ENCODE measurements at regions not wholly inside any gene's neighbourhood (a gene's known extent, or its start where the extent isn't known, plus 50 kb on each side); places are given as distances from the start of the nearest gene placed in this dataset.

GRCh38 chr3:174430986-174431385 is 428.1 kb upstream of the NAALADL2 start:
- TF ChIP-seq, protein P1, sequence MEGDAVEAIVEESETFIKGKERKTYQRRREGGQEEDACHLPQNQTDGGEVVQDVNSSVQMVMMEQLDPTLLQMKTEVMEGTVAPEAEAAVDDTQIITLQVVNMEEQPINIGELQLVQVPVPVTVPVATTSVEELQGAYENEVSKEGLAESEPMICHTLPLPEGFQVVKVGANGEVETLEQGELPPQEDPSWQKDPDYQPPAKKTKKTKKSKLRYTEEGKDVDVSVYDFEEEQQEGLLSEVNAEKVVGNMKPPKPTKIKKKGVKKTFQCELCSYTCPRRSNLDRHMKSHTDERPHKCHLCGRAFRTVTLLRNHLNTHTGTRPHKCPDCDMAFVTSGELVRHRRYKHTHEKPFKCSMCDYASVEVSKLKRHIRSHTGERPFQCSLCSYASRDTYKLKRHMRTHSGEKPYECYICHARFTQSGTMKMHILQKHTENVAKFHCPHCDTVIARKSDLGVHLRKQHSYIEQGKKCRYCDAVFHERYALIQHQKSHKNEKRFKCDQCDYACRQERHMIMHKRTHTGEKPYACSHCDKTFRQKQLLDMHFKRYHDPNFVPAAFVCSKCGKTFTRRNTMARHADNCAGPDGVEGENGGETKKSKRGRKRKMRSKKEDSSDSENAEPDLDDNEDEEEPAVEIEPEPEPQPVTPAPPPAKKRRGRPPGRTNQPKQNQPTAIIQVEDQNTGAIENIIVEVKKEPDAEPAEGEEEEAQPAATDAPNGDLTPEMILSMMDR (IDR thresholded peaks at IDR 0.05): no peak
- no peak for TF ChIP-seq POLR2A (IDR thresholded peaks at IDR 0.05)
- TF ChIP-seq POLR2AphosphoS5 (IDR thresholded peaks at IDR 0.05): no peak
